HG02840 (cell line): ENCODE measurements at regions not wholly inside any gene's neighbourhood (a gene's known extent, or its start where the extent isn't known, plus 50 kb on each side); places are given as distances from the start of the nearest gene placed in this dataset.

Experiments
- ATAC-seq: cut with Tn5 transposase; IDR thresholded peaks from one replicate; pipeline ENCODE4 v1.9.1; 2021; ENCODE audit warnings: mild to moderate bottlenecking, moderate library complexity, moderate number of reproducible peaks; ENCODE audit not compliant: unreplicated experiment, low FRiP score

DNA sequence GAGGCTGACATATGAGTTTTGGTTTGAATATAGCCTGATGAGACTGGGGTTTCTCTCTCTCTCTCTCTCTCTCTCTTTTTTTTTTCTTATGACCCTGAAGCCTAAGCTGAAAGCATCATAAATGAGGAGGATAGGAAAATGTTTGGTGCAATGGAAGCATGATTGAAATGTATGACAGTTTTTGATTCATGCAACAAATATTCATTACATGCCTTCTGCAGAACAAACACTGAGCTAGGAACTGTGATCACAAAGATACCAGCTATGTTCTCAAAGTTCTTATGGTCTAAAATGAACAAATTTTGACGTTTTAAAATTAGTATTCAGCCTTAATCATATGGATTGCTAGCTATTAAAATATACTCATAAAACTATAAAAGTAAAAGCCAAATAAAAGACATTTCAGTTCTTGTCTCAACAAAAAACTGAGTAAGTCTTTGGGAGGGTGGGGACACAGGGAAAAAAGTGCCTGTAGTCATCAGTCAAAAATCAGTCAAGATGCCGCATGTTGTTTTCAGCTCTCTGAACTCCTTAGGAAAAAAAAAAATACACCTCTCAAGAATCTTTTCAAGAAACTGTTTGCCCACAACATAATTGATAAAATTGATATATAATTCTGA lies 57.2 kb downstream of the NKX6-1 start:
- ATAC-seq = no peak

DNA sequence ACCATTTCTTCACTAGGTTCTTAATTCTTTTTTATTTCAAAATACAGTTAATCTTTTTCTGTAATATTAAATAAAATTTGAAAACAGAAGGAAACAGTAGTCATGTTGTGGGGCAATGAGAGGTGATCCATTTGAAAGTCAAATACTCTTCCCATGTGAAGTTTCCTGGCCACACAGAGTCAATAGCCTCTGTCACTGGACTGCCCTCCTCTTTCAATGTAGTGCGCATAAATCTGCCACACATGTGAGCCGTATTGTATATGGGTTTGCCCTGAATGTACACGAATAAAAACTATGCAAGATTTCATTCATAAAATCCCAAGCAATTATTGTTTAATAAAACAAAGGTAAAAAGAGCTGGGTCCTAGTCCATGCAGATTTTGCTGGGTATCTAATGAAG lies 59.1 kb downstream of the NKX6-1 start:
- ATAC-seq = no peak

DNA sequence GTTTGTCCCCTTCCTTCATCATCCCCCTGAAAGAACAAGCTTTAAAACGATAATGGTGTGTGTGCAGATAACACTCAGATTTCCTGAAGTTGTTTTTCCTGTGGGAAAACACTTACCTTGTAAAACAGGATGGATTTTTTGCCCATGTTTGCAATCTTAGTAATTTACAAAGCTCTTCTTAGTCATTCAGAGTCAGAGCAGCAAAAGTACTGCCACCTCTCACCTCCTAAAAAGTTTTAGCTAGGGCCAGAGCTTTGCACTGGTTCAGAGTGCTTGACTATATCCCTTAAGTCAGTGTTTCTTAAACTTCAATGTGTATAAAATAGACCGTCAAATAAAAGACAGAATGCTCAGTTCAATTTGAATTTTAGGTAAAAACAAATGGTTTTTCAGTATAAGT lies 62.3 kb downstream of the NKX6-1 start:
- ATAC-seq = no peak

DNA sequence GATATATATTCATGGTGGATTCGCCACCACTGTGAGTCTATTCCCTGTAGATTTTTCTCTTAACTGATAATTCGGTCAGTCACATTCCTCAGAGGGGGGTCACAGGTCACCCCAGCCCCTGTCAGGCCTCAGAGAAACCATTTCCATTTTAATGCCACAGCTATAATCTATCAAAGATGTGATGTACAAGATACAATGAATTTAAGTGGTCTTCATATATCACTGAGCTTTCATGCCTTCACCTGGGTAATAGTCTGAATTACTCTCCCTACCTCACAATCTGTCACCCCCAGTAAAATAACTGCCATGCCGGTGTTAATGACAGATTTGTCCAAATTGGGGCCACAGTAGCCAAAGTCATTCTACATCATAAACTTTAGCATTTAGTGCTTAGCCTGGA lies 64.7 kb downstream of the NKX6-1 start:
- no peak for ATAC-seq

DNA sequence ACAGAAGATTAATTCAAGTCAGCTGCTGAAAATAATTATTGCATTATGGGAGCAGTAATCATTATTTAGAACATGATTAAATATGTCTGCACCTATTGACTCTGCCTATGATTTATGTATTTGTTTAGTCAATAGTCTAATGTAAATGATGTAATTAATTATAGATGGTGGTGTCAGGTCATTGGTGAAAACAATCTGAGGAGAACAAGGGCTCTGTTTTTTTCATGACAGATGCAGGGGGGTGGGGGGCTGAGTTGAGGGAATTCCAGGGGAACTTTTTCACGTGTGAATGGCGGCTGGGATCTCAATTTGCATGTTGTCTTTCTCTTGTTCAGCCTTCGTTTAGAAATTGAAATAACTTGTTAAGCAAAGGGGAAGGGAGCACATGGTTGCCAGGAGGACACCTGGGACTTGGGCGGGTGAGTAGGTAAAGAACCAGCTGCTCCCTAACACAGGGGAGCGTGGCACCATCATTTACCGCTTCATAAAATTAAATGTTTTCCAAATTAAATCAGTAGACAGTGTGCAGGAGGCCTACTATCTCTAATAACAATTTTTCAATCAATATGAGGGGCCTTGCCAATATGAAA lies 65.4 kb downstream of the NKX6-1 start:
- ATAC-seq = no peak

DNA sequence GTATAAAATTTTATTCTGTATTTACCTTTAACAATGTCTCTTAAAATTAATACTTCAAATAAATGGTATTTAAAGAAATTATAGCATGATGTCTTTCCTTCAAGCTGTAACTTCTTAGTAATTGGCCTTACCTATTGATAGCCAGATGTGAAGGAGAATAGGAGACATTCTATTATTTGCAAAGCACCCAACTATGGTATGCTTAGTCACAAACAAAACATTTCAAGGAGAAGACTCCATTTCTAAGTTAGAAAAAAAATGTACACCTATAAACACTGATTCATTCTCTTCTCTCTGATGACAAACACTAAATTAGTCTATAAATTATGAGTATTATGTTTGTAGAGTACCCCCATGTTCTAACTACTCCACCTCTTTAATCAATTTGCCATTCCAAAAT lies 66.4 kb downstream of the NKX6-1 start:
- no peak for ATAC-seq

DNA sequence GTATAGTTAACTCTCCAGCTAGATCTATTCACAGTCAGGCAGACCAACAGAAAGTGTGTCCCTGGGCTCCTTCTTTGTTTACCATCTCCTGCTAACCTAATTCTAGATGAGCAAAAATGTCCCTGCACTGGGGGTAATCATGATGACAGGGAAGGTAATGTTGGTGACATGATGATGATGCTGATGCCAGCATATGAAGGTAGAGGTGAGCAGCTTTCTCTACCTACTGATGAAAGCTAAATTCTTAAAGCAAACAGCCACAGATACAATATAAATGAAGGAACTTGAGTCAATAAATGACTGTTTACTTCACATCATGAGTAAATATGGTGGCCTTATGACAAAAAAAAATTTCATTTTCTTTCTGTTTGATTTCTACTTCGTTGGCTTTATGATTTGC lies 78.5 kb downstream of the NKX6-1 start:
- no peak for ATAC-seq

DNA sequence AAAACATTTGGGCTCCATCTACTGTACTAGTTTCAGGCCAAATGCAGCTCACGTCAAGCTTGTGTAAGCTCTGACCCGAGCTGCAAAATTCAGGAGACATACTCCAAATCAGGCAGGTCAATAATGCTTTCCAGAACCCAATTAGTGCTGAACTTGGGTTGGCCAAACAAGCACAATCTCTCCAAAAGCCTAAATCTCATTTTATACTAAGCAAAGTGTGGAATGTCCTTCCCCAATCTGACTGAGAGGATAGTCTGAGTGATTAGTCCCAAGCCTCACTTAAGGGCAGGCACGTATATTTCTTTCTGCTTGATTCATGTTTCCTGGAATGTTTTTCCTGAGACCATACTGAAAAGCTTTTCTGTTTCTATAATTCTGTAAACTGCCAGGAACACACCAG lies 79.9 kb downstream of the NKX6-1 start:
- ATAC-seq = no peak

DNA sequence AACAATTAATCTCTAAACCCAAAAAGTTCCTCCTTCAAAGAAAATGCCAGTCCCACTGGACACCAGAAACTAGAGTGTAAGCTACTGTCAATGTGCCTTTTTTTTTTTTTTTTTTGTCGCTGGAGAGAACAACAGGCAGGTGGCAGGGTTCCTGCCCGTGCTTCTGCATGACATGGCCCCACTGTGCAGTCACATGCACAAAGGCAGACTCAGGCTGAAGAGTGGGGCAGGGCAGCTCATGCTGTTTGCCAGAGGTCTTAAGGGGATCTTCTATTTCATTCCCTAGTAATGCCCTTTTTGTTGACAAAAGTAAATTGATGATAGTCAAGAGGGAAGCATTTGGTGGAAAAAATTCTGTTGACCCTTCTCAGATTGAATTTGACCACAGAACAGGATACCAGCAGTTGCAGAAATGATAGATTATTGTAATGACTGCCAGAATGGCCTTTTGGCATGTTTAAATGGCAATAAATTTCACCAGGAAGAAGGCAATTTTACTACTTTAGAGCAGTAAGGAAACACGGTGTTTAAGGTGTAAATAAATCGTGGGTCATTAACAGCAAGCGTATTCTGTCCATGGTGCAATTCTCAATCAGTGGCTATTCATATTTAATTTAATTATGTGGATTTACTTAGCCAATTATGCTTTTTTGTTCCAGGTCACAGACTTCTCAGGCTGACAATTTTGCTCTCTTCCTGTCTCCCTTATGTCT lies 80.9 kb downstream of the NKX6-1 start:
- ATAC-seq = no peak

DNA sequence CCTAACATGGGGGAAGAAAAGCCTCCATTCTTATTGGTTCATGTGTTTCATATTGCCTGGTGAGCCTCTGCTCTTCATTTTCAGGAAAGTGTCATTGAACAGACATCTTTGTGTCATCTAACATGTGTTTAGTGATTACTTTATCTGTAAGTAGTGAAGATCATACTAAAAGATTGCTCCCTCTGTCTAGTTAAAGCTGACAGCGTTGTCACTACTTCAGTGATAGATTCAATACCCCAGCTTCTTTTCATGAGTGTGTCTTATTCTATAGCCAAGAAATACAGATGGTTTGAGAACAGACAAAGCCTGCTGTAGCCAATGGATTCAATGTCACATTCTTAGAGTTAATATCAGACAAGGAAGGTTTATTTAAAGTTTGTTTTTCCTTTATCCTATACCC lies 85.1 kb downstream of the NKX6-1 start:
- ATAC-seq = no peak

DNA sequence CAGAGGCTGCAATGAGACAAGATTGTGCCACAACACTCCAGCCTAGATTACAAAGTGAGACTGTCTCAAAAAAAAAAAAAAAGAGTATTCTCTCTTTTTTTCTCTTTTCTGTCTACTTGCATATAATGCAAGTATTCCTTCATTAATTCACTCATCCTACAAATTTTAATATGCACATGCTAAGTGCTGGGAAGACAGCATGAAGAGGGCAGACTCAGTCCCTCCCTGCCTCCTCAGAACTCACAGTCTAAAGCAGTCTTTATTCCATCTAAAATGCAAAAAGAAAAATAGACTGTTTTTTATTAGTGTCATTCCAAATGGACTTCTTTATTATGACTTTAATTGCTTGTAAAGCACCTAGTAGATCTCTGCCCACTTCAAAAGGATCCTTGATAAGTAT lies 85.6 kb downstream of the NKX6-1 start:
- no peak for ATAC-seq

DNA sequence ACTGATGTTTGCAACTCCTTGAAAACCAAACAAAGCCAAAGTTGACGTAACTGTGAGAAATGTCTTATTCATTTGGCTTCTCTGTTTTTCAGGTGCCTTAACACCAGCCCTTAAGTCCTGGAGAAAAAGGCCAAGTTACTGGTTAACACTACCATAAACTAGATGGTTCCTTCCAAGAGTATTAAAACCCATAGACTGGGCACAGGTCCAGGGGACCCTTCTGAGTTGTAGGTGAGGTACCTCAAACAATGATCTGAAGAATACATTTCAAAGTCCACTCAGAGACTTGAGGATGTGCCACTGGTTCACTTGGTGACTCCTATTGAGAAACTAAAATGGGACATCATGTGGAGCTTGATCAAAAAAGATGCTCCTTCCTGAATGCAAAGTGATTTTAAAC lies 87.0 kb downstream of the NKX6-1 start:
- ATAC-seq = no peak

DNA sequence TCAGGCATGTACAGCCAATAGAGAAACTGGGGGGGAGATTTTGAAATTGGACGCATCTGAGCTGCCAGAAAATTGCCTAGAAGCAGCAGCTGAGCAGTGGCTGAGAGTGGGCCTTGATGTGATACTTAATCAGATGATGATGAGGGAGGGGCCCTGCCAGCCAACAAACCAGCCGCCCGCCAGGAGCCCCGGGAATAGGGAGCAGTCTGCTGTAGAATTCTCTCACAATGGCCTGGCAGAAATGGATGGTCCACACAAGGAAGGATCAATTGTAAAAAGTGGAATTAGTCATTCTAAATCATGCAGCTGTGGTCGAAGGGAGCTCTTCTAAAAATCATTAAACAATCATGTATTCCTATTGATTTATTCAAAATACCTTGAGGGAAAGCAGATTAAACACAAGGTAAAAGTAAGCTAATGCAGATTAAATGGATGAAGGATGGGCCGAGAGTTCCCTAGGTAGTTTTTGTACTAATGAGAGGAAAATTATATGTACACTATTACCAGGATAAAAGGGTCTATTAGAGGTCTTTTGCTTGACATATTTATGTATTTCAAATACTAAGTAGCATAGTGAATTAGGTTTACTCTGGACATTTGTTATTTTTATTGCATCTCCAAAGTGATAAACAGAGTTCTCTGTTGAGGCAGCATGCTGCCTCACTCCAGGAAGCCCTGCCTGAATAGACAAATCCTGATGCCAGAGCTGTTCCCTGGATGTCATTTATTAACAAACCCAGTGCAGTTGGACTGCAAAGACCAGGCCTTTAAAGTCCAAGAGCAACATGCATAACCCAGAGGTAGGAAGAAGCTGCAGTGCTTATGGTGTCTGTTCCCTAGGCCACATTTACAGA lies 91.3 kb downstream of the NKX6-1 start:
- ATAC-seq = no peak

DNA sequence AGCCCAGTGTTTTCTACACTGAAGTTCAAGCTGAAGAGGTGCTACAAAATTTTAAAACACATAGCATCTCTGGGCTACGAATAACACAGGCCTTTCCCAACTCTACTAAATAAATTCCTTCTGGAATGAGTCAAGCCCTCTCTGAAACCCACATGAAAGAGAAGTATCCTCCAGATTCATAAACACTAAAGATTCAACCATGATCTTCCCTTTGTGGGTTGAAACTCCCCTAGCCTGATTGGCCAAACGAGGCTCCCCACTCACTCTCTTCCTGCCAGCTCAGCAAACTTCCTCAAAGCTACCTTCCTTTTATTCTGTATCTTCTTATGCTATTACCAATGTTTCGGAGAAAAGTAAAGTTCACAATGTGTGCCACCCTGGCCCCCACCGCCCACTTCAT lies 95.4 kb downstream of the NKX6-1 start:
- no peak for ATAC-seq

DNA sequence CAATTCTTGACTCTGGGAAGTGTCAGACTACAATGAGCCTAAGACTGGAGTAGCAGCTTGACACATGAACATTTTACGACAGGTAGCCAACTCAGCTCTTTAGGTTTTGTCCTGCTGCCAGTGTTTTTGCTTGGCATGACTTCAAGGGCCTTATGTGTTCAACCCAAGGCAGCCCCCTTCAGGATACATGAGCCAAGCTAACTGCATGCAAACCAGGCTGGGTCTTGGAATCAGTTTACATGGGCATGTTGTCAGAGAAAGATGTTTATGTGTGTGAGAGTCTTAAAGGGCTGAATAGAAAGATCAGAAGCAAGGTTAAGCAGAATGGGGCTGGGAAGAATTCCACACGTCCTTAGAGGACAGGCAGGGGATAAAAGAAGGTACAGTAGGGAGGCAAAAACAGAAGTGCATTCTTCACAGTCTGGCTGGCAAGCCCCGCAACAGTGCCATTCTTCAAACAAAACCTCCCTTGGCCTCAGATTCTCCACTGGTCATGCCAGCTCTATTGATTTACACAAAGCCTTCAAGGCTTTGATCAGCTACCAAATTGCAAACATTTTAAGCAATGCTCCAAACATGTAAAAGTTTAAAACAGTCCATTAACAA lies 97.3 kb downstream of the NKX6-1 start:
- ATAC-seq = no peak

DNA sequence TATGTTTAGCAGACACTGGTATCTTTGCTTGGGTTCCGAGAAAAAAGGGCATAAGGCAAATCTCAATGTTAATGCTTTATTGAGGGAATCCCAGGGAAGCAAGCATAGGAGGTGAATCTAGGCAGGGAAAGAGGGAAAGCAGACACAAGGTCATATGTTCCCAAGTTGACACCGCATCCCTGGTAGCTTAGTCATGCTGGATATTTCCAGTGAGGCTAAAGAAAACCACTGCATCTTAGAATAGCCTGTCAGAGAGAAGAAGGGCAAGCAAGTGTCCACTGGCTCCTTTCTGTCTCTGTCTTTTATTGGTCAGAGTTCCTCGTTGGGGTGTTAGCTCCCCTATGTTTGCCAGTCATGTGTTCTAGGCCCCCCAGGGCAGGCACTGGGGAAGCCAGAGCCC lies 104.7 kb downstream of the NKX6-1 start:
- no peak for ATAC-seq

DNA sequence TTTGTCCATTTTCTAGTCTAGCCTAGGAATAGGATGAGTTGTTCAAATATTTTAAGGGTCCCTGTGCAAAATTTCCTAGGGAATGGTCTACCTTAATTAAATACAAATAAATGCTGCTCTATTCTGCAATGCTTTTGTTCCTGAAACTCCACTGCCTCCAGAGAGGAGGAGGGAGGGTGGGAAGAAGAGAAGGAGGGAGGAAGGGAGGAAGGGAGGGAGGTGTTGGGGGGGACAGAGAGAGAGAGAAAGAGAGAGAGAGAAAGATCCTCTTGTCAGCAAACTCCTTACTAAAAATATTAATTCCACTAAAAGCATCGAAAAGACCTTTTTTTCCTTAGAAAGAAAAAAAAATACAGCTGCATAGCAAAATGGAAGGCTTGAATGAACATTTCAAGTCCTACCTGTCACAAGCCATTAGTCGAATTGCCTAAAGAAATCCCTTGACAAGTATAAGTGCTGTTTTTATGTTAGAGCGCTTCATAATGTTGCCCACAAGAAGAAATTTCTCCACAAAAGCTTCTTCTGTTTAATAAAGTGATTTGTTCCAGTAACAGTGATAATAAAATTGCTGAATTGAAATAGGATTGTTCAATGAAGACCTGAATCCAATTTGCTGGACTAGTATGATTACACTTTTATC lies 106.0 kb downstream of the NKX6-1 start:
- ATAC-seq = no peak

DNA sequence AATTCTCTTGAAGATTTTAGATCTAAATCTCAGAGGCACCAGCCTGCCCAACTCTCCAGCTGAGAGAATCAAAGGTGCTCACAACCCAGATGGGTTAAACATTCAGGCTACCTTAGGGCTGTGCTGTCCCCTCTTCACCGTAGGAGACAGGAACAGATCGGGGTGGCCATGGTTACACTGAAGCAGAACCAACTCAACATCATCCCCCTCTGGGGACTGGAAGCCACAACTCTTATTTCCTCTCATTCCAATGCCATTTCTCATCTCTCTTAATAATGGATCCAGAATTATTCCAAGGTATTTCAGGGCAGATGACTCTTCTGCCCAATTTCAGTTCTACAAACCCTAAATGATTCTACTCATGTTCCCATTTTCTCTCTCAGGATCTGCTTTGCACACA lies 109.7 kb downstream of the NKX6-1 start:
- no peak for ATAC-seq

DNA sequence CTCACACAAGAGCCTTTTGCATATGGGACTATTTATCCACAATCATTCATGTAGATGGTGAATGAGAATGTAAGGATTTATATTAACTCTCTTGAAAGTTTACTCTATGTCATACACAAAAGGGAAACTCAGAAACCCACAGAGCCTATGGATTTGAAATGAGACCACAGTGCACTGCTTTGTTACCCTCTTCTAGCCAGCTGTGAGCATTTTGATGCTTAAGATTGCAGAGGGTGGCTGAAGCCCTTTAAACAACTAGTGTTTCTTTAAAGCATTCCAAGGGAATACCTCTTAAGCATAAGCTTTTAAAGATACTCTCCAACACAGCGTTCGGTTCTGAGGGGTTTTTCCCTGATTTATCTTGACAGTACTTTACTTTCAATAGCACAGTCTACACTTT lies 113.9 kb downstream of the NKX6-1 start:
- no peak for ATAC-seq

DNA sequence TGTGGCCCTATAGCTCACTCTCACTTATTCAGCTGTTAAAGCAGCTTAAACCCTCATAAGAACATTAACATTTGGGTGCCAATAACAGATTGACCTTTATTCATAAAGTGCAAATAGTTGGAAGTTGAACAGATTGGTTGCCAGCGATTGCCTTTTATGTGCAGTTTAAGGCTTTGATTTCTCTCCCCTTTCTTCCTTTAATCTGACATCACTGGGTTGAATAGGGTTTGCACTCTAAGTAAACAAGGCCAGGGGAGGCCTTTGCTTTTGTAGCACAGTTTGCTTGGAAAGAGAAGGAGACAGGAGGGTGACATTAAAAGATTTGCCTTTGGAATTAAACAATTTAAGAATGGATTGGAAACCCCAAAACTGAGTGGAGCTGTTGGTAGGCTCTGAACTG lies 114.3 kb downstream of the NKX6-1 start:
- ATAC-seq = no peak
